Neural progenitor cell (in vitro differentiated cells): ENCODE measurements at regions not wholly inside any gene's neighbourhood (a gene's known extent, or its start where the extent isn't known, plus 50 kb on each side); places are given as distances from the start of the nearest gene placed in this dataset.

Source experiments
- DNase-seq: peaks from one replicate; pipeline ENCODE4 v3.0.0-alpha.2; 2016; ENCODE audit warnings: low spot score
- H2AFZ ChIP-seq: fragments of 200-600 bp; sonication (generic); replicated peaks from 2 replicates; pipeline ENCODE4 v1.6.1; 2016; ENCODE audit warnings: antibody characterized with exemption
- H3F3A ChIP-seq: fragments of 200-600 bp; sonication (generic); 2 replicates; pipeline ENCODE4 v1.6.1; 2016; ENCODE audit warnings: antibody characterized with exemption, low read depth
- H3K27ac ChIP-seq: fragments of 200-600 bp; sonication (generic); 2 replicates; pipeline ENCODE4 v1.5.1; 2016; ENCODE audit warnings: mild to moderate bottlenecking
- H3K27me3 ChIP-seq: fragments of 200-600 bp; sonication (generic); 2 replicates; pipeline ENCODE4 v1.6.1; 2016; ENCODE audit warnings: mild to moderate bottlenecking, moderate library complexity
- H3K36me3 ChIP-seq: fragments of 200-600 bp; sonication (generic); 2 replicates; pipeline ENCODE4 v1.5.1; 2016
- H3K4me1 ChIP-seq: fragments of 200-600 bp; sonication (generic); 2 replicates; pipeline ENCODE4 v1.6.1; 2016; ENCODE audit warnings: mixed run types
- H3K4me2 ChIP-seq: fragments of 200-600 bp; sonication (generic); 2 replicates; pipeline ENCODE4 v1.6.1; 2016
- H3K4me3 ChIP-seq: fragments of 200-600 bp; sonication (generic); 2 replicates; pipeline ENCODE4 v1.5.1; 2016
- H3K79me2 ChIP-seq: fragments of 200-600 bp; sonication (generic); 2 replicates; pipeline ENCODE4 v1.6.1; 2016; ENCODE audit warnings: low read depth
- H3K9ac ChIP-seq: fragments of 200-600 bp; sonication (generic); 2 replicates; pipeline ENCODE4 v1.6.1; 2016
- H3K9me3 ChIP-seq: fragments of 200-600 bp; sonication (generic); 2 replicates; pipeline ENCODE4 v1.5.1; 2016; ENCODE audit warnings: low read depth
- H4K20me1 ChIP-seq: fragments of 200-600 bp; sonication (generic); 2 replicates; pipeline ENCODE4 v1.6.1; 2016; ENCODE audit warnings: low read depth
- H3K27ac Mint-ChIP-seq: 3 replicates; pipeline ENCODE4 v1.8.0; 2021; ENCODE audit warnings: mixed read lengths
- H3K27me3 Mint-ChIP-seq: 2 replicates; pipeline ENCODE4 v1.8.0; 2022; ENCODE audit warnings: low read depth, mild to moderate bottlenecking, inconsistent platforms, moderate library complexity, mixed read lengths; ENCODE audit not compliant: insufficient read depth
- H3K36me3 Mint-ChIP-seq: 3 replicates; pipeline ENCODE4 v1.8.0; 2021; ENCODE audit warnings: mixed read lengths
- H3K4me1 Mint-ChIP-seq: 3 replicates; pipeline ENCODE4 v1.8.0; 2021; ENCODE audit warnings: mixed read lengths
- H3K4me3 Mint-ChIP-seq: 3 replicates; pipeline ENCODE4 v1.8.0; 2021; ENCODE audit warnings: mild to moderate bottlenecking, moderate library complexity, mixed read lengths
- H3K9me3 Mint-ChIP-seq: 3 replicates; pipeline ENCODE4 v1.8.0; 2020; ENCODE audit warnings: mixed read lengths
- CTCF ChIP-seq: fragments of 200-600 bp; sonication (generic); IDR thresholded peaks from 2 replicates; pipeline ENCODE4 v1.5.1; 2017; ENCODE audit warnings: antibody characterized with exemption, mild to moderate bottlenecking
- EZH2 ChIP-seq: fragments of 200-600 bp; sonication (generic); IDR thresholded peaks from 2 replicates; pipeline ENCODE4 v1.6.1; 2017; ENCODE audit warnings: antibody characterized with exemption, mild to moderate bottlenecking, moderate library complexity
- EZH2phosphoT487 ChIP-seq: fragments of 200-600 bp; sonication (generic); IDR thresholded peaks from 2 replicates; pipeline ENCODE4 v1.6.1; 2017; ENCODE audit warnings: antibody characterized with exemption

GRCh38 chr9:11414241-11414640 is 801.4 kb upstream of the PTPRD start:
- no peak overlapping the region for H3K4me2 ChIP-seq
- Mint-ChIP-seq H3K4me1 (peaks cover 4% of the 10 kb centered on the region), H3K36me3 (no peaks in the 10 kb centered on the region), H3K27me3 (no peaks in the 10 kb centered on the region), H3K4me3 (no peak overlapping the region), H3K9me3 (no peaks in the 10 kb centered on the region), H3K27ac (no peak overlapping the region)
- no peaks in the 10 kb centered on the region for H3K27me3 ChIP-seq
- no peak overlapping the region for H3K9ac ChIP-seq
- no peaks in the 10 kb centered on the region for H3K9me3 ChIP-seq
- TF ChIP-seq EZH2, result no peak
- TF ChIP-seq CTCF, result no peak
- TF ChIP-seq EZH2phosphoT487, result no peak
- H3K4me3 ChIP-seq, result no peak overlapping the region
- no peaks in the 10 kb centered on the region for H4K20me1 ChIP-seq
- H3F3A ChIP-seq, result no peaks in the 10 kb centered on the region
- no peak for DNase-seq
- no peak overlapping the region for H3K27ac ChIP-seq
- no peaks in the 10 kb centered on the region for H3K4me1 ChIP-seq
- no peak overlapping the region for H2AFZ ChIP-seq
- H3K79me2 ChIP-seq, result no peaks in the 10 kb centered on the region
- H3K36me3 ChIP-seq, result no peaks in the 10 kb centered on the region

DNA sequence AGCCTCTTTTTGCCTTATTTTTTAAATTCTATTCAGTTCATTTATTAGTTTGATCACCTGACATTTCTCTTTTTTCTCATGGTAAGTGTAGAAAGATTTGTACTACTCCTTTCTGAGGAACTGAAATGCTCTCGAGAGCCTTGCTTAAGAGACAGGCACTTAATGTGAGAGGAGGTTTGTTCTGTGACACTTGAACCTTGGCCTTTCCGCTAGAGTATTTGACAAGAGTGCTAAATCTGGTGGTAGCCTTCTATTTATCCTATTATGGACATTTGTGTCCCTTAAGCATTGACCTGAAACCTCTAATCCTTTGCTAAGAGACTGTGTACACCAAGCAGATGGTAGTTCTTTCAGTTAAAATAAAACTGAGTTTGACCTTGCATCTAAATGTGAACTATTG is 805.0 kb upstream of the PTPRD start:
- Mint-ChIP-seq H3K36me3 (no peaks in the 10 kb centered on the region), H3K27me3 (peaks cover 2% of the 10 kb centered on the region), H3K9me3 (no peaks in the 10 kb centered on the region), H3K4me1 (peaks cover 7% of the 10 kb centered on the region), H3K27ac (no peak overlapping the region), H3K4me3 (no peak overlapping the region)
- no peak for DNase-seq
- Histone ChIP-seq H3K4me2 (no peak overlapping the region), H3K9ac (no peak overlapping the region), H4K20me1 (no peaks in the 10 kb centered on the region), H2AFZ (no peak overlapping the region), H3K27me3 (no peaks in the 10 kb centered on the region), H3F3A (no peaks in the 10 kb centered on the region), H3K79me2 (no peaks in the 10 kb centered on the region), H3K9me3 (no peaks in the 10 kb centered on the region), H3K36me3 (no peaks in the 10 kb centered on the region), H3K4me1 (no peaks in the 10 kb centered on the region), H3K4me3 (no peak overlapping the region), H3K27ac (no peak overlapping the region)
- no peak for TF ChIP-seq EZH2phosphoT487
- TF ChIP-seq EZH2, result no peak
- no peak for TF ChIP-seq CTCF

GRCh38 chr9:11431490-11431889 is 818.7 kb upstream of the PTPRD start:
- Histone ChIP-seq H4K20me1 (no peaks in the 10 kb centered on the region), H3K4me2 (no peak overlapping the region), H3K9ac (no peak overlapping the region), H3F3A (no peaks in the 10 kb centered on the region), H3K79me2 (no peaks in the 10 kb centered on the region), H3K27ac (no peak overlapping the region), H3K9me3 (no peaks in the 10 kb centered on the region), H3K27me3 (no peaks in the 10 kb centered on the region), H3K4me1 (no peaks in the 10 kb centered on the region), H3K4me3 (no peak overlapping the region), H3K36me3 (no peaks in the 10 kb centered on the region), H2AFZ (no peak overlapping the region)
- Mint-ChIP-seq H3K4me1 (no peaks in the 10 kb centered on the region), H3K36me3 (no peaks in the 10 kb centered on the region), H3K9me3 (no peaks in the 10 kb centered on the region), H3K27me3 (no peaks in the 10 kb centered on the region), H3K4me3 (no peak overlapping the region), H3K27ac (no peak overlapping the region)
- DNase-seq, result no peak
- no peak for TF ChIP-seq EZH2
- TF ChIP-seq EZH2phosphoT487, result no peak
- no peak for TF ChIP-seq CTCF

DNA sequence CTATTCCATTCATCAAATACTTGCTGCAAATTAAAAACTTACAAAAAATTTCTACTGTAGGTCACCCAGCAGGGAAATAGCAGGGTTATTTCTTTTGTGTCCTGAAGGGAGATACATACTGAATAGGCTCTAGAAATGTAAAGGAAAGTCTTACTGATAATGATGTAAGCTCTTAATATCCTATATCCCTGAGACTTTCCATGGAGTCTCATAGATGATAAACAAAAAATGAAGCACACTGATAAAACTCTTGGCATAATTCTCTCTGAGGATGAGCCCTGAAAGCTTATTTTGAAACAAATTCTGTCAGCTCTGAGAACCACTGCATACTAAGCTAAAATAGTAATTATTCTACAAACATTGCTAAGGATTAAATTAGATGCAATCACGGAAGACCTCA is 819.6 kb upstream of the PTPRD start:
- Histone ChIP-seq H3K27me3 (no peaks in the 10 kb centered on the region), H3K4me2 (no peak overlapping the region), H2AFZ (no peak overlapping the region), H3K4me3 (no peak overlapping the region), H3K4me1 (no peaks in the 10 kb centered on the region), H3K79me2 (no peaks in the 10 kb centered on the region), H4K20me1 (no peaks in the 10 kb centered on the region), H3K36me3 (no peaks in the 10 kb centered on the region), H3F3A (no peaks in the 10 kb centered on the region), H3K27ac (no peak overlapping the region), H3K9me3 (no peaks in the 10 kb centered on the region), H3K9ac (no peak overlapping the region)
- Mint-ChIP-seq H3K4me3 (no peak overlapping the region), H3K36me3 (no peaks in the 10 kb centered on the region), H3K4me1 (no peaks in the 10 kb centered on the region), H3K9me3 (no peaks in the 10 kb centered on the region), H3K27me3 (no peaks in the 10 kb centered on the region), H3K27ac (no peak overlapping the region)
- no peak for DNase-seq
- TF ChIP-seq EZH2phosphoT487 (no peak), EZH2 (no peak), CTCF (no peak)
